C4-2B (cell line): ENCODE measurements at regions not wholly inside any gene's neighbourhood (a gene's known extent, or its start where the extent isn't known, plus 50 kb on each side); places are given as distances from the start of the nearest gene placed in this dataset.
"Not testable (repeated sequence)": the region's sequence is repeated elsewhere in the genome, so short reads cannot be mapped to it uniquely, and the experiment has no call there.

ENCODE experiments used
- ZFX ChIP-seq: fragments of 450-650 bp; IDR thresholded peaks from 2 replicates; pipeline ENCODE4 v1.6.1; 2017
- TF ChIP-seq, protein P1 (sequence below): fragments of 450-650 bp; conservative IDR thresholded peaks from 2 replicates; pipeline ENCODE4 v1.5.1; 2017; ENCODE audit warnings: mild to moderate bottlenecking

- TF ChIP-seq, protein P1, sequence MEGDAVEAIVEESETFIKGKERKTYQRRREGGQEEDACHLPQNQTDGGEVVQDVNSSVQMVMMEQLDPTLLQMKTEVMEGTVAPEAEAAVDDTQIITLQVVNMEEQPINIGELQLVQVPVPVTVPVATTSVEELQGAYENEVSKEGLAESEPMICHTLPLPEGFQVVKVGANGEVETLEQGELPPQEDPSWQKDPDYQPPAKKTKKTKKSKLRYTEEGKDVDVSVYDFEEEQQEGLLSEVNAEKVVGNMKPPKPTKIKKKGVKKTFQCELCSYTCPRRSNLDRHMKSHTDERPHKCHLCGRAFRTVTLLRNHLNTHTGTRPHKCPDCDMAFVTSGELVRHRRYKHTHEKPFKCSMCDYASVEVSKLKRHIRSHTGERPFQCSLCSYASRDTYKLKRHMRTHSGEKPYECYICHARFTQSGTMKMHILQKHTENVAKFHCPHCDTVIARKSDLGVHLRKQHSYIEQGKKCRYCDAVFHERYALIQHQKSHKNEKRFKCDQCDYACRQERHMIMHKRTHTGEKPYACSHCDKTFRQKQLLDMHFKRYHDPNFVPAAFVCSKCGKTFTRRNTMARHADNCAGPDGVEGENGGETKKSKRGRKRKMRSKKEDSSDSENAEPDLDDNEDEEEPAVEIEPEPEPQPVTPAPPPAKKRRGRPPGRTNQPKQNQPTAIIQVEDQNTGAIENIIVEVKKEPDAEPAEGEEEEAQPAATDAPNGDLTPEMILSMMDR = not testable (repeated sequence)
- not testable (repeated sequence) for TF ChIP-seq ZFX
These were observed 60.1 kb upstream of the ANKRD30BL start for GRCh38 chr2:132221886-132222285.
